ENCODE measurements at regions not wholly inside any gene's neighbourhood (a gene's known extent, or its start where the extent isn't known, plus 50 kb on each side); places are given as distances from the start of the nearest gene placed in this dataset.
"Not testable (repeated sequence)": the region's sequence is repeated elsewhere in the genome, so short reads cannot be mapped to it uniquely, and the experiment has no call there.

- DNase-seq, result no peak
Measured at GRCh38 chr3:6746443-6746842, 114.5 kb upstream of the GRM7 start.

DNA sequence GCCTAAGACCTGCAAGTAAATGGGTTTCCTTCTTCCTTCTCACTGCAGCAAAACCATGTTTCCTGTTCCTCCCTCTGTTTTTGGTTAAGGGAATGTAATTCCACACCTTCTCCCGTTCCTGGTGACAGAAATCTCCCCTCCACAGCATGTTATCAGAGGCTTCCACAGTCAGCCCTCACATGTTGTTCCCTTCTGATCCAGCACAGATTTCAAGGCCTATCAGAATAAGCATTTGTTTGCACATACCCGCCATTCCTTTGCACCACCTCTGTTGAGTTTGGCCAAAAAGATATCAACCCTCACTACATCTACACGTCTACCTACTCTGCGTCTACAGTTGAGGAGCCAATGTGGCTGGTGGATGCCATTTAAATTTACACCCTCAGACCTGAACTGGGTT is 113.9 kb upstream of the GRM7 start:
- no peak for DNase-seq

DNA sequence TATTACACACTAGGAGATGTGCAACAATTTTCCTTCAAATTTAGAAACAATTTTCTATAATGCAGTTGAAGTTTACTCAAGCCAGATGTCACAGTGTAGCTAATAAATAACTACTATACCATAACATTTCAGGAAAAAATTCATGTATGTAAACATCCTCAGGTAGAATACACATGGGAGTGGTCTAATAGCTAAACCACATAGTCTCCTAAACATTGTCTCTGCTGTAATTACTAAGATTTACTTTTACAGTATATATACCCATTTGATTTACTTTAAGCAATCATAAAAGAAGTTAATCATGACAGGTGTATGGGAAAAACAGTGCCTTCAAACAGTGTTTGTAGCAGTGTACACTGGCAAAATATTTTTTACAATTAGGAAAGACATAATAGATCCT is 110.1 kb upstream of the GRM7 start:
- DNase-seq, result no peak

GRCh38 chr3:6753536-6753935 is 107.4 kb upstream of the GRM7 start:
- no peak for DNase-seq

- not testable (repeated sequence) for DNase-seq
Measured at GRCh38 chr3:6769532-6770396, 91.2 kb upstream of the GRM7 start.

- no peak for DNase-seq
Measured at GRCh38 chr3:6770397-6770690, 90.6 kb upstream of the GRM7 start.

- no peak for DNase-seq
Measured at GRCh38 chr3:6771171-6771570, 89.7 kb upstream of the GRM7 start.

DNA sequence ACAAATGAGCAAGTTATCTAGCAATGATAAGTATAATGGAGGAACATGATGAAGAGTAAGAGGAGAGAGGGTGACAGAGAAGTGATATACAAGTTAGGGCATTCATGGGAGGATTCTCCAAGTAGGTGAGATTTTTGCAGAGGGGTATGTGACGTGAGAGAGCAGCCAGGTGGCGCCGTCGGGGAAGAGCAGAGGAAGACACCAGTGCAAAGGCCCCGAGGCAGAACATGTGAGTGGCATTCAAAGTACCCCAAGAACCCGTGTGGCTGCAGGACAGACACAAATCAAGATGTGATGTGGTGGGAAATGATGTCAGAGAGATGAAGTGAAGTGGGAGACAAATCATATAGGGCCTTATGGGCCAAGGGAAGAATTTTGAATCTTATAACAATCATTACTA is 81.8 kb upstream of the GRM7 start:
- DNase-seq, result no peak

DNA sequence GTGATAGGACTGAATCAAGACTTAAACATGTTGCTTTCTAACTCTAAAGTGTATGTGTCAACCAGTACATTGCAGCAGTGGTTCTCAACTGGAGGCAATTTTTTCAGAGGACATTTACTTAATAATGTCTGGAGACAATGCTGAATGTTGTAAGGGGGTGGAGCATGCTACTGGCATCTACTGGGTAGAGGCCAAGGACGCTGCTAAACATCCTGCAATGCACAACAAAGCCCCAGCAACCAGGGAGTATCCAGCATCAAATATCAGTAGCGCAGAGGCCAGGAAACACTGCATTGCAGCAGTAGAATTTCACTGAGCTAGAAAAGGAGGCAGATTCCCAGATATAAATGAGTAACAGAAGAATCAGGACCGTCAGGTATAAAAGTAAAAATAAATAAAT is 79.8 kb upstream of the GRM7 start:
- DNase-seq, result no peak

GRCh38 chr3:6785726-6786125 is 75.2 kb upstream of the GRM7 start:
- no peak for DNase-seq

- no peak for DNase-seq
Measured at GRCh38 chr3:6791161-6791560, 69.8 kb upstream of the GRM7 start.

- peak; percentile 19 for DNase-seq
Measured at GRCh38 chr3:6799264-6799915, 61.5 kb upstream of the GRM7 start.

- DNase-seq, result no peak
Measured at GRCh38 chr3:6803619-6804018, 57.3 kb upstream of the GRM7 start.

DNA sequence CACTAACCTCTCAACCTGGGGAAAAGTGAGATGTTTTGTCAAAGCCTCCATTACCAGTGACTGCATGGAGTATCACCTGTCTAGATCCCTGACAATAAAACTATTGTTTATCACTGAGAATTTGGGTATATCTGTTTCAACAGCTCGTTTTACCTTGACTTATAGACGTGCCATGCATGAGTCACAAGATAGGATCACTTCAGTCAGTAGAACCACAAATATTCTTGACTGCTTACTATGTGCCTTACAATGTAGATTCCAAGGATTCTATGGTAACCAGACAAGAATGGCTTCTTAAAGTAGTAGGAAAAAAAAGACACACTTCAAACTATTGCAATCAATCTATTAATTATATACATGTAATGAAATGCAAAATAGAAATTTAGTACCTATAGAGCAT is 55.7 kb upstream of the GRM7 start:
- DNase-seq, result no peak

DNA sequence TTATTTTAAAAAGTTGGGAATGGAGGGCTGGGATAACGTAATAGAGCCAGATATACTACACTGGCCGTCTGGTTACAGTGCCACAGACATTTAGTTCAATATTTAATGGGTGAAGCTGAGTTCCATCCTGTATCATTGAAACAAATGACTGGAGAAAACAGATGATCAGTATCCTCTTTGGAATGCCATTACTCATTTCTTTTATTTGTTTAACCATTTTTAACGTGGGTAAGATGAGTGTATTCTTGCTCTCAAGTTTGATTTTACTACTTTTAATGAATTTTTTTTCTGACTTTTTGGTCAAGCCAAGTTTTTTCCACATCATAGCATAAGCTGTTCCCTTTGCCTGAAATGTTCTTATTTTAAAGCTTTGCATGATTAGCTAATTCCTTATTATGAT is 53.9 kb upstream of the GRM7 start:
- no peak for DNase-seq

DNA sequence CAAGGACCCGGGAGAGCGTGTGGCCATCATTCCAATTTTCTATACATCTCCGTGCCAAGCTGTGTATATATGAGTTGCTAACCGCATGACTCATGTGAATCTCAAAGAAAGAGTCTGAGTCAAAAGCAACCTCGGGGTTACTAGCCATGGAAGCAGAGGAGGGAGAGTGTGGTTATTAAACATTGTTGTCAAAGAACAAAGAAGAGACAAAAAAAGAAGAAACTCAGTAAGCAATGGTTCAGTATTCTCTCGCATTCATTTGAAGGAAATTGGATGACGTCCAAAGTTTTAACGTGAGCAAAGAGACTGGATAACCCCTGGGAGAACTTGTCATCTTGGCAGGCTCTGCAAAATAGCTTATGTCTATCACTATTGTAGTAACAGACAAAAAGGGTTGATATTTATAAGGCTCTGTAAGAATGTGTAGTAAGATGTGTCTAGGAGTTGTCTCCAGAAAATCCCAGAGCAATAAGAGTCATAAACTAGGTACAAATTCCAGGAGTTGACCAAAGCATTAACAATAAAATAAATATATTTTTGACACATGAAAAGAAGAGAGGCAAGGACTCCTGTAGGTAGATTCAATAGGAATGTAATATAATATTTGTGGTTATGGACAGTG is 52.8 kb upstream of the GRM7 start:
- no peak for DNase-seq

DNA sequence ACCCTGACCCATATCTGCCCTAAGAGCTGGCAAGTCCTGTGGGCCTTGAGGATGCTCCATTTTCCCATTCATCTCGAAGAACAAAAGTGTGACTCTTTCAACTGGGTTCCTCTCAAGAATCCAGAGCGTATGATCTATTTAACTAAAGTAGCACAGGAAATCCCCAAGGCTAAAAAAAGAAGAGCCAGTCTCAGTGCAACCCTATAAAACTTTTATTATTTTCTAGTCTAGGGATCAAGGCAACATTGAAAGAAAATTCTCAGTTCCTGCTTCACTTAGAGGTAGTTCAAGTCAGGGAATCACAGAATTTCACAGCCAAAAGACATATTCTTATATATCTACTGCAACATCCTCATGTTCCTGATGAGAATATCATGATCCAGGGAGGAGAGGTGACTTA is 51.6 kb upstream of the GRM7 start:
- no peak for DNase-seq

All from CD4-positive, alpha-beta T cell treated with Interleukin-12 subunit alpha and Interleukin-12 subunit beta, for 1 hour (primary cell).